Right lobe of liver (tissue), 4 donors: ENCODE measurements at regions not wholly inside any gene's neighbourhood (a gene's known extent, or its start where the extent isn't known, plus 50 kb on each side); places are given as distances from the start of the nearest gene placed in this dataset.

Source experiments
- CTCF ChIP-seq, 4 donors: fragments of 200-600 bp in 3 of 4; fragments of 450-650 bp in 1 of 4; IDR thresholded peaks; one replicate each; pipeline versions ENCODE4 v1.5.1 to v1.8.0; 2016 to 2022; ENCODE audit warnings: antibody characterized with exemption in 4 of 4, mild to moderate bottlenecking in 2 of 4
- POLR2A ChIP-seq: fragments of 450-650 bp; IDR thresholded peaks from one replicate; pipeline ENCODE4 v1.6.1; 2017; ENCODE audit warnings: antibody characterized with exemption, mild to moderate bottlenecking
- donor health status: DM: no; HTN: no; CAD: no.
- donor health status: DM: no; HTN: no; CAD: no.
- donor health status: DM: no; HTN: yes; CAD: no.

GRCh38 chr12:62995097-62995496, 60.1 kb upstream of the PPM1H start:
- TF ChIP-seq CTCF (IDR thresholded peaks at IDR 0.05) (no peak), POLR2A (no peak)
